8988T (cell line): ENCODE measurements at regions not wholly inside any gene's neighbourhood (a gene's known extent, or its start where the extent isn't known, plus 50 kb on each side); places are given as distances from the start of the nearest gene placed in this dataset.

Experiments
- DNase-seq: peaks from one replicate; pipeline ENCODE4 v3.0.0; 2011

DNA sequence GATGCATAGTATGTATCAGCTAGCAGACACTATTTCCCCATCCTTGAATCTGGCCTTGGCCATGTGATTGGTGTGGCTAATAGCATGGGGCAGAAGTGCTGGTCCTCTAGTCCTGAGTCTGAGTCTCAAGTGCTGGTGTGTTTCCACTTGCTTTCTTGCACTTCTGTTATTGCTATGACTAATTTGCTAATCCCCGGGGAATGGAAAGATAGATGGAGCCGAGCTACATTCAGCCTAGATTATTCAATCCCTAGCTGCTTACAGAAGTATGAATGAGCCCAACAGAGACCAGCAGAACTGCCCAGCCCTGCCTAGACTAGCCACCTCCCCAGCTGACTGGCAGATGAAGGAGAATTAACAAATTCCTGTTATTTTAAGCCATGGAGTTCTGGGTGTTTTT lies 53.2 kb upstream of the SYPL1 start:
- no peak for DNase-seq

DNA sequence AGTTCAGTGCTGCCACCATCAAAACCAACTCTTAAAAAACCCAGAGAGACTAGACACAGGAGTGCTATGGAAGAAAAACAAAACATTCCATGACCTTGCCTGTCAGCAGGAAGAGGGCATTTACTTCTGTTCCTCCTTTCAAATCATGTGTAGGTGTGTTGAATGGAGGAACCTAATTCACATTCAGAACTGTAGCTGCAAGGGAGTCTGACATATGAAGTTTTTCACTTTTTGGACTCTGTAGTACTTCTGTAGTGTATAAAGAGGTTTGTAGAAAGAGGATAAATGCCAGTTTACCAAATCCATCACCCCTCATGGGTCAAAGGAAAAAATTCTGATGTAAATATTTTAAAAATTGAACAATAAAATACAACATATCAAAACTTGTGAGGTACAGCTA lies 51.1 kb upstream of the SYPL1 start:
- DNase-seq: no peak
